ENCODE measurements at regions not wholly inside any gene's neighbourhood (a gene's known extent, or its start where the extent isn't known, plus 50 kb on each side); places are given as distances from the start of the nearest gene placed in this dataset.
A peak's percentile ranks its signal among the peaks of the same experiment; 100 is the strongest.

- H3K9me3 ChIP-seq = no peaks in the 10 kb centered on the region
- no peaks in the 10 kb centered on the region for H3K4me1 ChIP-seq
- ATAC-seq = no peak
- H3K4me3 ChIP-seq = no peak overlapping the region
- no peak for DNase-seq
- no peaks in the 10 kb centered on the region for H3K36me3 ChIP-seq
- intact Hi-C loops (cut with DNase I) = no loop called here
- H3K27ac ChIP-seq = no peak overlapping the region
- peaks cover 5% of the 10 kb centered on the region for H3K27me3 ChIP-seq
- no peak for TF ChIP-seq CTCF (IDR thresholded peaks at IDR 0.05)
Observed at GRCh38 chr15:29182590-29182989, 87.0 kb downstream of the NSMCE3 start.

GRCh38 chr15:29172742-29173725 lies 96.6 kb downstream of the NSMCE3 start:
- Histone ChIP-seq H3K36me3 (no peaks in the 10 kb centered on the region), H3K27ac (no peak overlapping the region), H3K4me1 (no peaks in the 10 kb centered on the region), H3K4me3 (no peak overlapping the region), H3K27me3 (no peaks in the 10 kb centered on the region), H3K9me3 (no peaks in the 10 kb centered on the region)
- ATAC-seq (peak; percentile 33), DNase-seq (no peak)
- TF ChIP-seq CTCF (IDR thresholded peaks at IDR 0.05) = no peak
- intact Hi-C loops (cut with DNase I) = no loop called here

DNA sequence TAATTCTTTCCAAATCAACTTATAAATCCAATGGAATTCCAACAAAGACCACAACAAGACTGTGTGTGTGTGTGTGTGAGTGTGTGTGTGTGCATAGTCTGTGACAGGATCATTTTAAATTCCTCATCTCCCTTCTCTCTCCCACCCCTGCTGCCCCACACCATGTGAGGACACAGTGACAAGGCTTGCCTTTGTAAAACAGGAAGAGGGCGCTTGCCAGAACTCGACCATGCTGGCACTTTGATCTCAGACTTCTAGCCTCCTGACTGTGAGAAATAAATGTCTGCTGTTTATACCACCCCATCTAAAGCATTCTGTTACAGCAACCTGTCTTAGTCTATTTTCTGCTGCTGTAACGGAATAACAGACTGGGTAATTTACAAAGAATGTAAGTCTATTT lies 99.1 kb downstream of the NSMCE3 start:
- no peaks in the 10 kb centered on the region for H3K36me3 ChIP-seq
- no peak for TF ChIP-seq CTCF (IDR thresholded peaks at IDR 0.05)
- no peaks in the 10 kb centered on the region for H3K4me1 ChIP-seq
- H3K9me3 ChIP-seq = no peaks in the 10 kb centered on the region
- intact Hi-C loops (cut with DNase I) = no loop called here
- H3K27ac ChIP-seq = no peak overlapping the region
- H3K27me3 ChIP-seq = no peaks in the 10 kb centered on the region
- no peak for ATAC-seq
- DNase-seq = no peak
- H3K4me3 ChIP-seq = no peak overlapping the region

All from upper lobe of right lung (tissue), 1 donor.